Activated CD8-positive, alpha-beta memory T cell treated with anti-CD3 and anti-CD28 coated beads for 24 hours (primary cell): ENCODE measurements at regions not wholly inside any gene's neighbourhood (a gene's known extent, or its start where the extent isn't known, plus 50 kb on each side); places are given as distances from the start of the nearest gene placed in this dataset.
"Not testable (repeated sequence)": the region's sequence is repeated elsewhere in the genome, so short reads cannot be mapped to it uniquely, and the experiment has no call there.

Experiments
- DNase-seq: peaks from one replicate; pipeline ENCODE4 v3.0.0-alpha.2; 2020

DNA sequence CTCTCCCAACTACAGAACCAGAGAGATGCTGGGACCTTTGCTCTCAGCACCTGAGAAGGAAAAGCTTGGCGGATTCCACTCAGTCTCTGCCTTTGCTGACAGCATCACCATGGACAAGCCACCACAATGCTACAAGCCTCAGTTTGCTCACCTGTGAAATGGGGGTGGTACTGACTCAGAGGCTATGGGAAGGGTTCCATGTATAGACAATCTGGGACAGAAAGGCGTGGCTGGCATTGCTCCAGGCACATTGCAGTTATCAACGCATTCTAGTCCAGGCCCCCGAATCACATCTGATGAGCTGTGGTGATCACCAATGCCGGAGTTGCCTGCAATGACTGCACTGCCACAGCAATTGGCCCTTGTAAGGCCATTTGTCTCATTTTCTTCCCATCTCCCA is 72.6 kb downstream of the ISX start:
- no peak for DNase-seq

- DNase-seq, result no peak
Observed at GRCh38 chr22:35140879-35141745, 75.2 kb downstream of the ISX start.

GRCh38 chr22:35148381-35148780 is 82.4 kb downstream of the ISX start:
- DNase-seq, result no peak

GRCh38 chr22:35148866-35149548 is 83.0 kb downstream of the ISX start:
- DNase-seq, result no peak

GRCh38 chr22:35150183-35151107 is 84.5 kb downstream of the ISX start:
- peak; percentile 85 for DNase-seq

- no peak for DNase-seq
Observed at GRCh38 chr22:35152316-35152715, 86.4 kb downstream of the ISX start.

- peak; percentile 59 for DNase-seq
Observed at GRCh38 chr22:35154937-35155387, 89.0 kb downstream of the ISX start.

DNA sequence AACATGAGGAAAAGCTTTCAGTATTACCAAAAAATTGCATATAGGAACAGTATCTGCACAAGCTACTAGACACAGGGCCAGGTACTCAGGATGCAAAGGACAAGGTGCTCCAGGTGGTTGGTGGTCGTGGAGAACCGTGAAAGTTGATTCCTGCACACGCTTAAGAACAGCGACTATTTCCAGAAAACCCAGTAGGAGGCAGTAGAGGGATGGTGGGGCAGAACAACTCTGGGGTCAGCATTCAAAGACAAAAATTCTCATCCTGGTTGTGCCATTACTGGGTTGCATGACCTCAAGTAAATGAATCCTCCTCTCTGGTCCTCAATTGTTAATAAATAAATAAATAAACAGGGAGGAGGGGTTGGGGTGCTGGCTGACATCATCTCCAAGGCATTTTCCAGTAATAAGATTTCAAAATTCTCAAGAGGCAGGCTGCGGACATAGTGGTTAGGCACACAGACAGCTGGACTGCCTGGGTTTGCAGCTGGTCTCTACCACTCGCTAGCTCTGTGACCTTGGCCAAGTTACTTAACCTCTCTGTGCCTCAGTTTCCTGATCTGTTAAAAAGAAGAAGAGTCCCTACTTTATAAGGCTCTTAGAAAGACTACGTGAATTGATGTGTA is 89.6 kb downstream of the ISX start:
- no peak for DNase-seq

- no peak for DNase-seq
Observed at GRCh38 chr22:35156945-35157344, 91.0 kb downstream of the ISX start.

DNA sequence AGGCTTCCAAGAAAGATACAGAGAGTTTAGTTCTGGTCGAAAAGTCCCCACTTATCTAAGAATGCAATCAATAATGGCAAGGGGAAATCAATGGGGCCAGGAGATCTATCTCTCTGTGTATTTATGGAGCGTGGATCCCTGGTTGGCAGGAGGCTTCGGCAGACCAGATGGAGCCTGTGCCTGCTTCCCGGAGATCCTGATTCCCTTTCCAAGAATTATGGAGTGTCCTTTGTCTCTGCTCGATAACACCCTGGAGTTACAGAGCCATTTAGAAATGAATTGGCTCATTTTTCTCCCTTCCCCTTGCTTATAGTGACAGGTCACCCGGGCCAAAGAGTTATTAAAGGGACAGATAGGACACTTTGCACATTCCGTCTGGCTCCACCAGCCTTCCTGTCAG is 92.4 kb downstream of the ISX start:
- no peak for DNase-seq

DNA sequence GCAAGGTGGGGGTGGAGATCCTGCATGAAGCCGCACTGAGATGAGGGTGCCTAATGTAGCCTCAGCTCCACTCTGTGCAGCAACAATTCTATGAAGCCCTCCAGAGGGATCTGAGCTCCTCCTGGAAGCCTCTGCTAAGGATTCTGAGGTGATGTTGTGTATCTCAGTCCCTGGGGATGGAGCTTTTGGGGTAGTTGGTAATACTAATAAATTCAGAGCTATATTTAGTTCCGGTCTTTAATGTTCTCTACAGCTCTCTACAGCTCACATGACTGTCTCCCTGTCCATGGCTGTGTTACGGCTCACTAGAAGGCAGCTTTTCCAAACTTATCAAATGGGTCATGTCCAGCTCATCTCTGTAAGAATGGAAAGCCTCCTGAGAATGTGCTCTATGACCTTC is 93.4 kb downstream of the ISX start:
- no peak for DNase-seq

DNA sequence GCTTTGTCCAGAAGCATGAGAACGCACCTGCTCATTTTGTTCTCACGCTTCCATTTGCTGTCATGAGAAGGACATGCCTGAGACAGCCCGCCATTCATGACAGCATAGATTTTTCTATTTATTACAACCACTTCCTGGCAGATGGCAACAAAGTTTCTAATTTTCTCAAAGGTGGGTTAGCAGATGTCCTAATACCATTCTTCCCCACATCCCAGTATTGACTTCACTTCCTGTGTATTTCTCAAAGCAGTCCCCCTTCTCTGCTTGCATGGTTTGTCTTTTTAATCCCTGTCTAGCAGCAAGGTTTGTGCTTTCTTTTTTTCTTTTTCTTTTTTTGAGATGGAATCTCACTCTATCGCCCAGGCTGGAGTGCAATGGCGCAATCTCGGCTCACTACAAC is 94.3 kb downstream of the ISX start:
- no peak for DNase-seq

DNA sequence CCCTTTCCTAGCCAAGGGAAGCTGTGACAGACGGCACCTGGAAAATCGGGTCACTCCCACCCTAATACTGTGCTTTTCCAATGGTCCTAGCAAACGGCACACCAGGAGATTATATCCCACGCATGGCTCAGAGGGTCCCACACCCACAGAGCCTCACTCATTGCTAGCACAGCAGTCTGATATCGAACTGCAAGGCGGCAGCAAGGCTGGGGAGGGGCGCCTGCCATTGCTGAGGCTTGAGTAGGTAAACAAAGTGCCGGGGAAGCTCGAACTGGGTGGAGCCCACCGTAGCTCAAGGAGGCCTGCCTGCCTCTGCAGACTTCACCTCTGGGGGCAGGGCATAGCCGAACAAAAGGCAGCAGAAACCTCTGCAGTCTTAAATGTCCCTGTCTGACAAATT is 91.4 kb upstream of the HMGXB4 start:
- not testable (repeated sequence) for DNase-seq

- no peak for DNase-seq
Observed at GRCh38 chr22:35170716-35171697, 86.3 kb upstream of the HMGXB4 start.

DNA sequence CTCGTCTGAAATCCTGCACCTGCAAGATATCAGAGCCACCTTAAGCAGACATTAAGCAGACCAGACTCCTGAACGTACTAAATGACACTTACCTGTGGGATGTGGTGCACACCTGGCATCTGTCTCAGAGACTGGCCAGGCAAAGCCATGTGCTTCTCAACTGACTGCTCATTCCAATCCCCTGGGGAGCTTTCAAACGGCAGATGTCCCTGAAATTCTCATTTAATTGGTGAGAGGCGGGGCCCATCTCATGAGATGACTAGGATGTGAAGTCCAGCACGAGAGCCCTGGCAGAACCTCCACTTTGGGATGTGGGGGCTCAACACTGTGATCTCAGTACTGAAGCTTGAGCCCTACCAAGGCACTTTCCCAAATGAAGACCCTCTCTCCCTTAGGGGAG is 84.9 kb upstream of the HMGXB4 start:
- DNase-seq, result no peak

- no peak for DNase-seq
Observed at GRCh38 chr22:35173655-35174054, 83.6 kb upstream of the HMGXB4 start.

GRCh38 chr22:35174401-35175038 is 82.8 kb upstream of the HMGXB4 start:
- DNase-seq, result no peak

GRCh38 chr22:35175392-35175791 is 81.9 kb upstream of the HMGXB4 start:
- DNase-seq, result no peak

GRCh38 chr22:35177811-35178210 is 79.5 kb upstream of the HMGXB4 start:
- no peak for DNase-seq

DNA sequence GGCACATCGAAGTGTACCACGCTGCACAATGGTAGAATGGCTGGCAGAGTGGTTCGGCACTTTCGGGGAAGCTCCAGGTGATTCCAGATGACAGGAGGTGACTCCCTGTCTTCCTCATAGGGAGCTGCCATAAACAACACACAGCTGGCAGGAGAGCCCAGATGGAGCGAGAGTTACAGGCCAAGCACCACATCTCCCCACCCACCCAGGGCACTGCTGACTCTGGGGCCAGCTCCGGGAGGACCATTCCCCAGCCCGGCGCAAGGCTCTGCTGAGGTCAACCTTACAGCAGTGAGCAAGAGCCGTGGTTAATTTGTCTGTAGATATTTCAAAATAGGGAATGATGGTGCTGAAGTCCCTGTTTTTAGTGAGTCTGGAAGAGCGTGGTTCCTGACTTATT is 78.8 kb upstream of the HMGXB4 start:
- no peak for DNase-seq

GRCh38 chr22:35183917-35184316 is 73.4 kb upstream of the HMGXB4 start:
- no peak for DNase-seq
